Hematopoietic multipotent progenitor cell treated with erythropoietin and hydrocortisone succinate and interleukin-3 and kit ligand, for 4 days (in vitro differentiated cells): ENCODE measurements at regions not wholly inside any gene's neighbourhood (a gene's known extent, or its start where the extent isn't known, plus 50 kb on each side); places are given as distances from the start of the nearest gene placed in this dataset.

ENCODE experiments used
- DNase-seq: peaks from one replicate; pipeline ENCODE4 v3.0.0-alpha.2; 2015

DNA sequence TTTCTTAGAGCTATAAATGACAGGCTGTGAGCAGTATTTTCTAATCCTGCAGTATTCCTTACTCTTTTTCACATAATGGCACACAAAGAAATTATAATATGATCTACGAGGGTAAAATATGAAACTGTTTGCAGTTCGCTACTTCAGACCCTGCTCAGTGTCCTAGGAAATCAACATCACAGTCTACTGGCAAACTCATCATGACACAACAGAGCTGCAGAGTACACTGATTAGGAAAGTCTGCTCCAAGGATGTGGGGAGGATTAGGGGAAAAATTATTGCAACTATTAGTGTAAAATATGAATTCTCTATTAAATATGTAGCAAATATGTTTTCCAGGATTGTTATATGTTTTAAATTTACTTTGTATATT, 149.2 kb upstream of the REG3G start:
- no peak for DNase-seq

DNA sequence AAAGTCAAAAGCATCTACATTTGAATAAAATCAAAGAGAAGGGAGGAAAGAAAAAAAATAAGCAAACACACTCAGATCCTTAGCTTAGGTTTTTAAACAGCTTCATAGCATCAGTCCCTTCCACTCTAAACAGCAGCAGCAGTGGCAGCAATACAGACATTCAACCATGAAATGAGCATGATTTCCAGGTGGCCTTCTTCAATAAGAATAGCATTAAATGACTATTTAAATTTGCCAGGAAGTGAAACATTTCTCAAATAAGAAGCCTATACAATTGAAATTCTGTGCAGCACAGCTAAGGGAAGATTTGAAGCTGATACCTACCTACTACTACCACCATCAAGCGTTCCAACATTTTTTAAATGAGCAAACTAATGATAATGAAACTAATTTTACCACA, 138.1 kb upstream of the REG3G start:
- DNase-seq = no peak

DNA sequence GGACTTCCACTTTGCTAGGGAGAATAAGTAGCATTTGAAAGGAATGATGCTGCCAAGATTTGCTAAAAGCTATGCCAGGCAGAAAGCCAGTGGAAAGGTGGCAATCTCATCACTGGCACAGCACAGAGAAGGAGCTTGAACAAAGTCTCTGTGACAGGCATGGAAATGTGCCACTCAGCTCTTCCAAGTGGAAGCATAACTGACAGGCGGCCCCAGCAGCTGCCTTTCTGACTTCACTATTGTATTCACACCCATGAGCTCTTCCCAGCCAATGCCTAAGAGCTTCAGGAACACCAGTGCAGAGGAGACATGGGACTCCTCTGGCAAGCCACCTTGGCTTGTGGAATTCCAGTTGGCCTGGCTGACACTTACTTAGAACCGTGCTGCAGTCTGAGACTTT, 134.6 kb upstream of the REG3G start:
- DNase-seq = no peak

DNA sequence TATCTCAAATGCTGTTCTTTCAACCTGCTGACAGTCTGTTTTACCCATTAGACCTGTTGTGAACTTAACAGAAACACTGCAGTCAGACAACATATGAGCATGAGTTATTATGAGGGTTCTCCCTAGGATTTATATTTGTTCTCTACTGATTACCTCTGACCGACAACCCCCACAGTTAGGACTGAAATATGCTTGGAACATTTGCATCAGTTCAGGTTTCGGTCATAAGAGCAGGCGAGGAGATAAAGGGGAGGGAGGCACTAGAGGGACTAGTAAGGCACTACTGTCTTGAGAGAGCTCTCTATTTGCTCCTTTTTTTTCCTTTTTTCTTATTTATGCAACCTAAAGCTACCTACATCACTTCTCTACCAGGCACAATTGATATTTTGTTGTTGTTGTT, 133.2 kb upstream of the REG3G start:
- DNase-seq = no peak

DNA sequence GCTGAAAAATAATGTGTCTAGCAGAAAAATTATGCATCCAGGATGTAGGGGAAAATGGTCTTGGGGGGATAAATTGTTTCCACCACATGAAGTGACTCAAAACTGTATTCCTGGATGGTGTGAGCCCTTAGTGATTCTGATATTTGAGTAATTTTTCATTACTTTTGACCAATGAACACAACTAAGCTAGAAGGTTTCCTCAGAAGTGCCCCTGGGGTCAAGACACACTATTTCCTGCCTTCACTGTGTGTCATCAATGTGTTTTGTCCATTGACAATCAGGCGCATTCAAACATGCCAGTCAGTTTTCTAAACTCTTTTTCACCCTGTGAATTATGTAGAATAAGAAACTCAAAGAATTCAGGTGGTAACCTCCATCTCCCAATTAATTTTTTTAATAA, 130.5 kb upstream of the REG3G start:
- no peak for DNase-seq

DNA sequence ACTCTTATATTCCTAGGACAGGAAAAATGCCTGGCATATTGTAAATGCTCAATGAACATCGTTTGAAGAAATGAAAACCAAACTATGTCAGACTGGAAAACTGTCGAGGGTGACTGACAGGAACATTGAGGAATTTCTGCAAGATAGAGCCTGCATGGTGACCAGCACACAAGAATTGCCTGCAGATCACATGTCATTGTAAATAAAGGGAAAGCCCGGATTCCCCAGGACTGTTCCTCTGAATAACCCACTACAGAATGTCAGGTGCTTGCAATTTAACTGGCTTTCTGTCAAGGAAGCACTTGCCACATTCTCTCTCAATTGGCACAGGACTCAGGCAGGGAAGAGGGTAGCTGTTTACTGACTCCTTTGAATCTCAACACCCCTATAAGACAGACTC, 129.0 kb upstream of the REG3G start:
- DNase-seq = no peak

DNA sequence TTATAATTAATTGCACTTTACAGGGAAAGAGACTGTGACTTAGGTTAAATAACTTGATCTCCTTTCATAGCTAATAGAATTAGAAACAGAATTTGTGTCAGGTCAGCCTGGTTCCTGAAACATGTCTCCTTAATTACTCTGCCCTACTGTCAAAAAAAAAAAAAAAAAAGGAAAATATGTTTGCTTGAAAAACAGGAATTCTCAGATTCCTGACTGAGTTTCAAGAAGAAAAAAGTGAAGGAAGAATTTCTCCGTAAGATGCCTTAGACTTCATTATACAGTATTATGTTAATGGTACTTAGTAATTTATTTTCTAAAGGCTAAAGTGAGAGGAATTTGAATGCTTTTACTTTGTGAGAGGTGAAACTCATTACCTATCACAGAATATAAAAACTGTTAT, 118.4 kb upstream of the REG3G start:
- no peak for DNase-seq

DNA sequence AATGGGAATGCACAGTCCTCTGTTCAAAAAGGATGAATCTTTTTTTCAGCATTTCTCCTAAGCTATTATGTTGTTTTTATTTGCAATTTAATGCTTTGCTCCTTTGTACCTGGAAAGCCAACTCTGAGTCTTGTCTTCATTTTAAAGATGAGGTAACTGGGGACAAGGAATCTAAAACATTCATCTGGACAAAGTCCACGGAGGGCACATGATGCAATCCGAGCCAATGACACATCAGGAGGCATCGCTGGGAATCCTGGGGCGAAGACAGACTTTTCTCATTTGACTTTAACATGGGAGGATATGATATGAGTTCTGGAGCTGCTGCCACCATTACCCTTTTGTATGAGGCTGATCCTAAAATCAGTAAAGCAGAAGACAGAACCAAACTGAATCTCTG, 116.5 kb upstream of the REG3G start:
- no peak for DNase-seq

DNA sequence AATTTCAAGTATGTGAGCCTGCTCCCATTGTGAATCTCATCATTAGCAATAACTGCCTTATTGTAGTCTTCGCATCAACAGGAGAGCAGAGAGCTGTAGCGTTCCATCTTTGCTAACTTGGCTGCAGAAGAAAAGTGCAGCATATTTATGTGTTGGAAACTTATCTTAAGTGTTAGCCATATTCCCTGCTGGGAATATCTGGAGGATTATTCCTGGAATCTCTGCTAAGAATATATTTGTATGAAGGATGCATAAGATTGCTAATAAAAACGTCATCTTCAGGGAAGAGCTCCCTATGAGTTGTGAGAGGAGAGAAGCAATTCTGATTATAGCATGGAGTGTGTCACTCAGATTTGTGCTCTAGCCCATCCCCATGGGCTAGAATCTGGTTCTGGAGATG, 115.1 kb upstream of the REG3G start:
- DNase-seq = no peak

DNA sequence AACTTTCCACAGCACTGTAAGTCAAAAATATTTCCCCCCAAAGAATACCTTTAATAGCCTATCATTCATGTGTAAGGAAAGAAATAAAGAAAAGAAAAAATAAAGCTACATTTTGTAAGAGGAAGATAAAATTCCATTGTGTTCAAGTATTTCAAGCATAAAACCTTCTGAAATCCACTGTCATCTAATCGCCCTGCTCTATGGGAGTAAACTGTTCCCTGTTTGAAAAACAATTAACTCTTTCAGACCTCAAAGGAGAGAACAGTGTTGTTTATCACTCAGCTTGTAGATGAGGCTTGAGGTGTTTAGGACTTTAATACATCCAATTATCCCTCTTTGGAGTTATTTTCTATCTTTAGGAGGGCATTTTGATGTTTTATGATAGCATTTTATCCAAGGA, 112.2 kb upstream of the REG3G start:
- no peak for DNase-seq

DNA sequence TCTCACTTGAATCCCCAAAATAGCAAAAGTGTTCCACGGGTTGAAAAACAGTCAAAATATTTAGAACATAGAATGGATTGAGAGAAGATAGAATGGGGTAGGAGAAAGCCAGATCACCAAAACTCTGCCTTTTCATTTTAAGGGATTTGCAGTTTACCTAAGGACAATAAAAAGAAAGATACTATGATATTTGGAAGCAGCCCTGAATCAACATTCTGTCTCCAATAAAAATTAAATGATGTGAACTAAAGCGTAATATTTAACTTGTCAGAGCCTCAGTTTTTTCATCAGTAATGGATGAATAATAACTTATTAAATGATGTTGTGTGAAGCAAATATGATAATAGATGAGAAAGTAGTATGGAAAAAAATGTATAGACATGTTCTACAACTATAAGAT, 100.2 kb upstream of the REG3G start:
- DNase-seq = no peak

DNA sequence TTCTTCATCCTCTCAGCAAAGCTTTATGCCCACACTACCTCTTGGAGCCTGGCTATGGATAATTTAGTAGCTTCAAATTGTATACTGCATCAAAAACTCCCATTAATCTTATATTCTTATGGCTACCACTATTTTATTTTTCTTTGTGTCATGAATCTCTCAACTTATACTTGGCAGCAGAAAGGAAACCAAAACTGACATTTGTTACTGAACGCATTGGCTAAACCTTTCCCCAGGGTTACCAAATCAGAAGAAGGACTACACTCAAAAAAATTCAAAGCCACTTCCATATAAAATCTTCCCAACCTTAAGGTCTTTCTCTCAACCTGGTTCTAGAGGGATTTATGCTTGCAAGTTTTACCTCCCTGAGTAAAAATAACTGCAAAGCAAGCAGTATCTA, 97.0 kb upstream of the REG3G start:
- DNase-seq = no peak

DNA sequence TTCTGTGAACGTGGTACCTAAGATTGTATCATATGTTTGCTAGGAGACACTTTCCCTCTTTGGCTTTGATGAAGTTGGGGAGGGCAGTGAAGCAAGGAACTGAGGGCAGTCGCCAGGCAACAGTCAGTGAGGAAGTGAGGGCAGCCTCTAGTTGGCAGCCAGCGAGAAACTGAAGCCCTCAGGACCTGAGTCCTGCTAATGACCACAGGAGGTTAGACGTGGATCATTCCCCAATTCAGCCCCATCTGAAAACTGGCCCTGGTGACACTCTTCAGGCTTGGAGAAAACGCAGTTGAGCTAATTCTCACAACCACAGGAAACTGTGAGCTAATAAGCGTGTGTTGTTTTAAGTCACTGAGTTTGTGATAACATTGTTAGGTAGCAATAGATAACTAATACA, 84.5 kb upstream of the REG3G start:
- no peak for DNase-seq

DNA sequence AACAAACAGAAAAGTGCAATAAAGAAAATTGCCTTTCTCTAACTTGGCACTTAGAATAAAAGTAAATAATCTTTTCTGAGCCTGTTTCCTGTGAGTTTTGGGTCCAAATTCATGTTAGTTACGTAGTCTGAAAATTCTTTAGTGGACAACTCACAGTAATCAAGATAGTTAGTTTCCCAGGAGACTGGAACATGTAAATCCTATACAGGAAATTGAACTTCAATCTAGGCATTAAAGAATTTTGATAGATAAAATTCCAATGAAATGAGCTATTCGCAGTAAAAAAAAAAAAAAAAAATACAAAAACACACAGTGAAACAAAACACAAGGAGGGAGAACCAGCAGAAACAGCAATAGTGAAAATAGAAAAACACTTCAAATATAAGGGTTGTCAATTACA, 83.8 kb upstream of the REG3G start:
- DNase-seq = no peak

DNA sequence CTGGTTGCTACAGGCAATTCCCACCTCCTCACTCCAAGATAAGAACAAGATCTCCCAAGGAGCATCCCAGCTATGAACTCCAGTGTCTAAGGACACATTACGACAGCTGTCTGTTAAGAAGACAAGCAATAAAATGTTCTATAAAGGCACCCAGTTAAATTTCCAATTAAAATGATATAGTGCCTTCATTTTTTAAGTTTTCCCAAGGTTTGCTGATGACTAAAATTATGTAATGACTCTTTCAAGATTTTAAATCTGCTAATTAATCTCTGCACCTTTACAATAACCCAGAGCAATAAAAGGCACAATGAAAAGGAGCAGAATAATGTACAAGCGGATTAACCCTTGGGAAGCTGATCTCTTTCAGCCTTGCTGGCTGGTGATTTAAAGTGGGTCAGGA, 61.6 kb upstream of the REG3G start:
- no peak for DNase-seq

DNA sequence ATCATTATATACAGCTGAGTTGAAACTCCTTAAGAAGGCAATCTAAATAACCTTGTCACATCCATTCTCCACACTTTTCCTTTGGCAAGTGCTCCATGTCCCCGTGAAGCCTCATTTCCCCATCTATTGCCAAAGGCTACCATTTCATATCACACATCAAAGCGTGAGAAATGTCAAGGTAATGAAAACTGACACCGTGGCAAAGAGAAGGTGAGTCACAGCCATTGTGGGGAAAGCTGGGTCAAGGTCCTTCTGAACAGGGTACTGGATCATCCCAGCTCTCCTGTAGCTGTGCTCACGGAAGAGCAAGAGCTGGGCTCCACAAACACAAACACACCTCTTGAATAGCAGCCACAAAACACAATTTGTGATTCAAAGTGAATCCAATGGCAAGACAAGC, 58.2 kb upstream of the REG3G start:
- no peak for DNase-seq

DNA sequence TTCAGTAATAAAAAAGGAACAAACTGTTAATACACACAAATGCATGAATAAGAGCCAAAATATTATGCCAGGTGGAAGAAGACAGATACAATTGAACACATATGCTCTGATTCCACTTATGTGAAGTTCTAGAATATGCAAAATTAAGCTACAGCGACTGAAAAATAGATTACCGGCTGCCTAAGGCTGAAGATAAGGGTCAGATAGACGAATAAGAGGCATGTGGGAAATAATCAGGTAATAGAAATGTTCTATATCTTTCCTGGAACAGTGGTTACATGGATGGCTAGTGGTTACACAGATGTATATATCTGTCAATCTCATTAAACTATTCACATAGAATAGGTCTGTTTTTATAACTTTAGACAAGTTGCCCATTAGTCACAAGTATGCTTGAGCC, 51.9 kb upstream of the REG3G start:
- DNase-seq = no peak
